SK-N-MC (cell line): ENCODE measurements at regions not wholly inside any gene's neighbourhood (a gene's known extent, or its start where the extent isn't known, plus 50 kb on each side); places are given as distances from the start of the nearest gene placed in this dataset.

Experiments used
- DNase-seq: peaks from one replicate; pipeline ENCODE4 v3.0.0-alpha.2; 2011; ENCODE audit warnings: low read depth, low spot score
- H3K27ac ChIP-seq: fragments of 200-600 bp; sonication (generic); 2 replicates; pipeline ENCODE4 v1.5.1; 2016; ENCODE audit warnings: mixed run types
- H3K36me3 ChIP-seq: fragments of 200-600 bp; sonication (generic); 2 replicates; pipeline ENCODE4 v1.6.1; 2017; ENCODE audit warnings: antibody characterized with exemption, low read length, mixed read lengths; ENCODE audit not compliant: insufficient read depth
- H3K4me3 ChIP-seq: fragments of 200-600 bp; sonication (generic); 2 replicates; pipeline ENCODE4 v1.5.1; 2016
- H3K9ac ChIP-seq: fragments of 200-600 bp; sonication (generic); 2 replicates; pipeline ENCODE4 v1.8.0; 2017; ENCODE audit warnings: mixed run types, mixed read lengths; ENCODE audit not compliant: insufficient read length
- H3K9me3 ChIP-seq: fragments of 200-600 bp; sonication (generic); 2 replicates; pipeline ENCODE4 v1.6.1; 2017; ENCODE audit warnings: low read depth, mild to moderate bottlenecking, antibody characterized with exemption, low read length, moderate library complexity, mixed read lengths
- EZH2 ChIP-seq: fragments of 200-600 bp; sonication (generic); IDR thresholded peaks from one replicate; pipeline ENCODE4 v1.6.1; 2017; ENCODE audit warnings: antibody characterized with exemption
- FOXP2 ChIP-seq: optimal IDR thresholded peaks from 2 replicates; pipeline ENCODE3; 2011; ENCODE audit warnings: mild to moderate bottlenecking, moderate library complexity; ENCODE audit not compliant: insufficient read depth; ENCODE audit errors: extremely low read length, control extremely low read depth
- POLR2AphosphoS5 ChIP-seq: IDR thresholded peaks from 2 replicates; pipeline ENCODE4 v1.6.1; 2012; ENCODE audit warnings: mild to moderate bottlenecking, low read depth, low read length, borderline replicate concordance

DNA sequence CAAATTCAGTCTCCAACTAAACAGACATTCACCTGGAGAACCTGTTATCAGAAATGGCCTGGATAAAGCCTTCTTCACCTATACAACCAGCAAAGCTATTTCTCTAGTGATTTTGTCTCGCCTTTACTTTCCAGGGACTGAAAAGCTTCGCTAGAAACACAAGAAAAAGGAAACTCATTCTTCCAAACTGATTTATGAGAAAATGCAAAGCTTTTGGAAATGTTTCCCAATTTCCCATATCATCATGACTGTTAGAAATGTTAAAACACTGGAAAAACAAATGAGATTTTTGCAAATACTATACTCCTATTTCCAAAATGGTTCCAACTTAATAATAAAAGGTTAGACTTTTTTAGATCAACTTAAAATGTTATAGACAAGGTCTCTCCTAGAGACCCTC is 218.7 kb downstream of the PAX3 start:
- TF ChIP-seq EZH2 (no peak), FOXP2 (no peak), POLR2AphosphoS5 (no peak)
- H3K9ac ChIP-seq, result no peak overlapping the region
- no peaks in the 10 kb centered on the region for H3K9me3 ChIP-seq
- DNase-seq, result no peak
- no peak overlapping the region for H3K4me3 ChIP-seq
- no peak overlapping the region for H3K27ac ChIP-seq
- H3K36me3 ChIP-seq, result no peaks in the 10 kb centered on the region

- Histone ChIP-seq H3K4me3 (no peak overlapping the region), H3K36me3 (no peaks in the 10 kb centered on the region), H3K9me3 (no peaks in the 10 kb centered on the region), H3K27ac (no peak overlapping the region), H3K9ac (no peak overlapping the region)
- DNase-seq, result peak; percentile 81
- TF ChIP-seq EZH2, result no peak
- TF ChIP-seq FOXP2, result no peak
- TF ChIP-seq POLR2AphosphoS5, result no peak
Observed at GRCh38 chr2:222076973-222077690, 221.7 kb downstream of the PAX3 start.

- no peaks in the 10 kb centered on the region for H3K9me3 ChIP-seq
- H3K9ac ChIP-seq, result no peak overlapping the region
- H3K36me3 ChIP-seq, result no peaks in the 10 kb centered on the region
- no peak overlapping the region for H3K4me3 ChIP-seq
- no peak for DNase-seq
- H3K27ac ChIP-seq, result no peak overlapping the region
- no peak for TF ChIP-seq FOXP2
Observed at GRCh38 chr2:222074674-222075073, 224.1 kb downstream of the PAX3 start.

- TF ChIP-seq EZH2, result no peak
- no peak for TF ChIP-seq POLR2AphosphoS5
- no peak for TF ChIP-seq FOXP2
- no peak overlapping the region for H3K27ac ChIP-seq
- H3K36me3 ChIP-seq, result no peaks in the 10 kb centered on the region
- DNase-seq, result no peak
- H3K9ac ChIP-seq, result no peak overlapping the region
- no peak overlapping the region for H3K4me3 ChIP-seq
- no peaks in the 10 kb centered on the region for H3K9me3 ChIP-seq
Observed at GRCh38 chr2:222071911-222072310, 226.9 kb downstream of the PAX3 start.

DNA sequence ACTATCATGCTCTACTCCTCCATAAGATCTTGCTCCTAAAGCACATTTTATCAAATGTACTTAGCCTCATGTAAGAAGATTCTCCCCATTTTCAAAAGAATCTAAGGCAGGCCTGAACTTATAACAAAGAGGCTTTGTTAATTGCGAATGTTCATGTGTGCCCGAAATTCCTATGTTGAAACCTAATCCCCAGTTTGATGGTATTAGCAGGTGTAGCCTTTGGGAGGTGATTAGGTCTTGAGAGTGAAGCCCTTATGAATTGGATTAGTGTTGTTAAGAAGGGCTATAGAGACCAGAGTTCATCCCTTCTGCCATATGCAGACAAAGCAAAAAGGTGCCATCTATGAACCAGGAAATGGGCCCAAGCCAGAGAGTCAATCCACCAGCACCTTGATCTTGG is 234.5 kb downstream of the PAX3 start:
- H3K9ac ChIP-seq, result no peak overlapping the region
- DNase-seq, result no peak
- no peaks in the 10 kb centered on the region for H3K36me3 ChIP-seq
- H3K9me3 ChIP-seq, result no peaks in the 10 kb centered on the region
- no peak for TF ChIP-seq EZH2
- TF ChIP-seq POLR2AphosphoS5, result no peak
- TF ChIP-seq FOXP2, result no peak
- H3K27ac ChIP-seq, result no peak overlapping the region
- H3K4me3 ChIP-seq, result no peak overlapping the region

GRCh38 chr2:222058819-222059445 is 239.9 kb downstream of the PAX3 start:
- Histone ChIP-seq H3K9me3 (no peaks in the 10 kb centered on the region), H3K36me3 (no peaks in the 10 kb centered on the region), H3K9ac (no peak overlapping the region)

GRCh38 chr2:222057347-222058073 is 241.3 kb downstream of the PAX3 start:
- Histone ChIP-seq H3K9ac (peak overlapping the region; percentile 6), H3K36me3 (no peaks in the 10 kb centered on the region), H3K4me3 (peak overlapping the region; percentile 70), H3K9me3 (no peaks in the 10 kb centered on the region), H3K27ac (peak overlapping the region; percentile 57; the same call in 1 of the 2 replicates)
- no peak for DNase-seq
- TF ChIP-seq EZH2 (no peak), FOXP2 (no peak), POLR2AphosphoS5 (no peak)

More at GRCh38 chr2:222058819-222059445, 239.9 kb downstream of the PAX3 start:
- DNase-seq, result no peak
- TF ChIP-seq EZH2, result no peak
- no peak for TF ChIP-seq FOXP2
- TF ChIP-seq POLR2AphosphoS5, result no peak
- Histone ChIP-seq H3K27ac (no peak overlapping the region; the same call in 1 of the 2 replicates), H3K4me3 (no peak overlapping the region)

DNA sequence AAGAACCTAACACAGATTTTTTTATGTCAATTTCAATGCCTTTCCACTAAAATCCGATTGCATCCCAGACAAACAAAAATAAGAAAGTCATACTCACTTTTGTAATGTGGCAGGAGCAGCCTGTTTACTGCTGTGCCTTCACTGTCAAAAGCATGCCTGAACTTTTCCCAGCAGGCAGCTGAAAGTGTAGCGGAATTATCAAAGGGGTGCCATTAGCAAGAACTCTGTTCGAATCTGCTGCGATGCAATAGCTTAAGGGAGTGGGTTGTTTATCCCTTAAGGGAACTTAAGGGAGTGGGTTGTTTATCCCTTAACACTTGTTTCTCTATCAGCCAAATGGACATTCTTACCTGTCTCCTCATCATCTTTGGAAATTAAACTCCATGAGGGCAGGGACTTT is 243.5 kb downstream of the PAX3 start:
- H3K9me3 ChIP-seq, result no peaks in the 10 kb centered on the region
- no peaks in the 10 kb centered on the region for H3K36me3 ChIP-seq
- H3K4me3 ChIP-seq, result no peak overlapping the region
- H3K9ac ChIP-seq, result no peak overlapping the region
- no peak for DNase-seq
- TF ChIP-seq FOXP2 (no peak), EZH2 (no peak), POLR2AphosphoS5 (no peak)
- H3K27ac ChIP-seq, result no peak overlapping the region
